Stomach smooth muscle (tissue), 2 donors: ENCODE measurements at regions not wholly inside any gene's neighbourhood (a gene's known extent, or its start where the extent isn't known, plus 50 kb on each side); places are given as distances from the start of the nearest gene placed in this dataset.
"Not testable (repeated sequence)": the region's sequence is repeated elsewhere in the genome, so short reads cannot be mapped to it uniquely, and the experiment has no call there.

Experiments used
- H3K27ac ChIP-seq: one replicate; pipeline ENCODE4 v1.7.0; 2013; ENCODE audit warnings: mild to moderate bottlenecking, low read length, inconsistent platforms
- H3K27me3 ChIP-seq, 2 donors: one replicate each; pipeline ENCODE4 v1.7.0; 2013; ENCODE audit warnings: low read length in 2 of 2; ENCODE audit not compliant: insufficient read depth in 2 of 2, control insufficient read depth in 1 of 2
- H3K36me3 ChIP-seq, 2 donors: one replicate each; pipeline ENCODE4 v1.7.0; 2013; ENCODE audit warnings: low read length in 2 of 2; ENCODE audit not compliant: control insufficient read depth in 2 of 2, insufficient read depth in 2 of 2
- H3K4me1 ChIP-seq: one replicate; pipeline ENCODE4 v1.7.0; 2013; ENCODE audit warnings: low read length; ENCODE audit not compliant: control insufficient read depth, insufficient read depth
- H3K4me3 ChIP-seq, 2 donors: one replicate each; pipeline ENCODE4 v1.7.0; 2013; ENCODE audit warnings: low read length in 2 of 2
- H3K9ac ChIP-seq, 2 donors: one replicate each; pipeline ENCODE4 v1.7.0; 2013; ENCODE audit warnings: low read length in 2 of 2, mild to moderate bottlenecking in 1 of 2
- H3K9me3 ChIP-seq, 2 donors: one replicate each; pipeline ENCODE4 v1.7.0; 2013; ENCODE audit warnings: low read length in 2 of 2; ENCODE audit not compliant: control insufficient read depth in 2 of 2
- donor health status: healthy.
- donor health status: Pancreatic carcinoma.

GRCh38 chr13:53101883-53102282 is 73.3 kb downstream of the OLFM4 start:
- Histone ChIP-seq H3K9me3 (no peaks in the 10 kb centered on the region), H3K4me3 (no peak overlapping the region), H3K4me1 (no peaks in the 10 kb centered on the region), H3K36me3 (no peaks in the 10 kb centered on the region), H3K9ac (no peak overlapping the region), H3K27ac (no peak overlapping the region), H3K27me3 (no peaks in the 10 kb centered on the region)

GRCh38 chr13:53104136-53104535 is 75.5 kb downstream of the OLFM4 start:
- Histone ChIP-seq H3K27me3 (no peaks in the 10 kb centered on the region), H3K4me3 (no peak overlapping the region), H3K4me1 (no peaks in the 10 kb centered on the region), H3K9ac (no peak overlapping the region), H3K27ac (no peak overlapping the region), H3K9me3 (no peaks in the 10 kb centered on the region), H3K36me3 (no peaks in the 10 kb centered on the region)

- Histone ChIP-seq H3K4me3 (no peak overlapping the region), H3K27me3 (no peaks in the 10 kb centered on the region), H3K4me1 (no peaks in the 10 kb centered on the region), H3K27ac (no peak overlapping the region), H3K36me3 (no peaks in the 10 kb centered on the region), H3K9ac (no peak overlapping the region), H3K9me3 (no peaks in the 10 kb centered on the region)
Observed at GRCh38 chr13:53105477-53105876, 76.9 kb downstream of the OLFM4 start.

GRCh38 chr13:53105890-53106289 is 77.3 kb downstream of the OLFM4 start:
- Histone ChIP-seq H3K27me3 (no peaks in the 10 kb centered on the region), H3K4me1 (no peaks in the 10 kb centered on the region), H3K36me3 (no peaks in the 10 kb centered on the region), H3K4me3 (no peak overlapping the region), H3K27ac (no peak overlapping the region), H3K9me3 (no peaks in the 10 kb centered on the region), H3K9ac (no peak overlapping the region)

GRCh38 chr13:53110181-53110580 is 81.6 kb downstream of the OLFM4 start:
- H3K9ac ChIP-seq, result no peak overlapping the region
- H3K27me3 ChIP-seq, result no peaks in the 10 kb centered on the region
- no peak overlapping the region for H3K4me3 ChIP-seq
- H3K9me3 ChIP-seq, result no peaks in the 10 kb centered on the region
- H3K36me3 ChIP-seq, result no peaks in the 10 kb centered on the region
- no peak overlapping the region for H3K27ac ChIP-seq
- H3K4me1 ChIP-seq, result no peaks in the 10 kb centered on the region

- H3K9ac ChIP-seq, result no peak overlapping the region
- H3K27ac ChIP-seq, result no peak overlapping the region
- no peaks in the 10 kb centered on the region for H3K4me1 ChIP-seq
- no peaks in the 10 kb centered on the region for H3K9me3 ChIP-seq
- no peak overlapping the region for H3K4me3 ChIP-seq
- no peaks in the 10 kb centered on the region for H3K27me3 ChIP-seq
- no peaks in the 10 kb centered on the region for H3K36me3 ChIP-seq
Observed at GRCh38 chr13:53110614-53111013, 82.0 kb downstream of the OLFM4 start.

GRCh38 chr13:53112522-53112921 is 83.9 kb downstream of the OLFM4 start:
- Histone ChIP-seq H3K4me3 (no peak overlapping the region), H3K9me3 (no peaks in the 10 kb centered on the region), H3K27me3 (no peaks in the 10 kb centered on the region), H3K9ac (no peak overlapping the region), H3K36me3 (no peaks in the 10 kb centered on the region), H3K4me1 (no peaks in the 10 kb centered on the region), H3K27ac (no peak overlapping the region)

- H3K4me1 ChIP-seq, H3K9ac ChIP-seq: not testable (repeated sequence)
Observed at GRCh38 chr13:53117048-53117447, 88.4 kb downstream of the OLFM4 start.

GRCh38 chr13:53121131-53121773 is 92.6 kb downstream of the OLFM4 start:
- no peak overlapping the region for H3K27ac ChIP-seq
- H3K36me3 ChIP-seq, result no peaks in the 10 kb centered on the region
- no peaks in the 10 kb centered on the region for H3K27me3 ChIP-seq
- H3K9ac ChIP-seq, result no peak overlapping the region
- no peak overlapping the region for H3K4me3 ChIP-seq
- no peaks in the 10 kb centered on the region for H3K4me1 ChIP-seq
- no peaks in the 10 kb centered on the region for H3K9me3 ChIP-seq

More at GRCh38 chr13:53117048-53117447, 88.4 kb downstream of the OLFM4 start:
- not testable (repeated sequence) for H3K36me3 ChIP-seq, H3K4me3 ChIP-seq, H3K27ac ChIP-seq, H3K9me3 ChIP-seq, H3K27me3 ChIP-seq

- no peak overlapping the region for H3K9ac ChIP-seq
- no peaks in the 10 kb centered on the region for H3K9me3 ChIP-seq
- no peaks in the 10 kb centered on the region for H3K36me3 ChIP-seq
- H3K4me1 ChIP-seq, result no peaks in the 10 kb centered on the region
- H3K27ac ChIP-seq, result no peak overlapping the region
- H3K4me3 ChIP-seq, result no peak overlapping the region
- no peaks in the 10 kb centered on the region for H3K27me3 ChIP-seq
Observed at GRCh38 chr13:53121919-53122318, 93.3 kb downstream of the OLFM4 start.

GRCh38 chr13:53123536-53123935 is 94.9 kb downstream of the OLFM4 start:
- Histone ChIP-seq H3K27me3 (no peaks in the 10 kb centered on the region), H3K36me3 (no peaks in the 10 kb centered on the region), H3K9ac (no peak overlapping the region), H3K9me3 (no peaks in the 10 kb centered on the region), H3K4me3 (no peak overlapping the region), H3K27ac (no peak overlapping the region), H3K4me1 (no peaks in the 10 kb centered on the region)
